ENCODE measurements at regions not wholly inside any gene's neighbourhood (a gene's known extent, or its start where the extent isn't known, plus 50 kb on each side); places are given as distances from the start of the nearest gene placed in this dataset.
A peak's percentile ranks its signal among the peaks of the same experiment; 100 is the strongest.
"Not testable (repeated sequence)": the region's sequence is repeated elsewhere in the genome, so short reads cannot be mapped to it uniquely, and the experiment has no call there.

GRCh38 chr2:140076164-140076563 is 1296.0 kb upstream of the NXPH2 start:
- H3K4me3 ChIP-seq: no peak overlapping the region
- WGBS, 2 donors: 76 to 83% methylated on average over 2 of the region's 2 CpGs
- no peak overlapping the region for H3K27ac ChIP-seq
- no peaks in the 10 kb centered on the region for H3K4me1 ChIP-seq
- no peaks in the 10 kb centered on the region for H3K27me3 ChIP-seq
- no peak for DNase-seq
- no peaks in the 10 kb centered on the region for H3K9me3 ChIP-seq
- no peaks in the 10 kb centered on the region for H3K36me3 ChIP-seq (ENCODE audit: low read depth, missing control alignments)
- TF ChIP-seq CTCF (IDR thresholded peaks at IDR 0.05) (no peak), POLR2A (IDR thresholded peaks at IDR 0.05) (no peak)
- intact Hi-C loops (cut with DNase I; ENCODE audit: low total_unique reads): no loop called here

GRCh38 chr2:140073763-140074162 is 1293.6 kb upstream of the NXPH2 start:
- intact Hi-C loops (cut with DNase I; ENCODE audit: low total_unique reads); H3K27me3 ChIP-seq; H3K9me3 ChIP-seq; H3K27ac ChIP-seq; H3K4me1 ChIP-seq; H3K36me3 ChIP-seq (ENCODE audit: low read depth, missing control alignments): not testable (repeated sequence)
- DNase-seq: peak; percentile 45
- WGBS, 2 donors: 24 to 66% methylated on average over 5 to 18 of the region's 30 CpGs
- H3K4me3 ChIP-seq: peak overlapping the region; percentile 15 to 45

- intact Hi-C loops (cut with DNase I; ENCODE audit: low total_unique reads): no loop called here
- H3K27ac ChIP-seq: no peak overlapping the region
- DNase-seq: no peak
- no peaks in the 10 kb centered on the region for H3K27me3 ChIP-seq
- TF ChIP-seq POLR2A (IDR thresholded peaks at IDR 0.05) (no peak), CTCF (IDR thresholded peaks at IDR 0.05) (no peak)
- H3K4me3 ChIP-seq: no peak overlapping the region
- H3K9me3 ChIP-seq: no peaks in the 10 kb centered on the region
- H3K36me3 ChIP-seq (ENCODE audit: low read depth, missing control alignments): no peaks in the 10 kb centered on the region
- 73 to 78% methylated on average over 1 of the region's 1 CpG for WGBS, 2 donors
- H3K4me1 ChIP-seq: no peaks in the 10 kb centered on the region
Observed at GRCh38 chr2:140067661-140068060, 1287.5 kb upstream of the NXPH2 start.

- intact Hi-C loops (cut with DNase I; ENCODE audit: low total_unique reads): no loop called here
- 94 to 97% methylated on average over 1 of the region's 1 CpG for WGBS, 2 donors
- Histone ChIP-seq H3K4me1 (no peaks in the 10 kb centered on the region), H3K27ac (no peak overlapping the region), H3K36me3 (ENCODE audit: low read depth, missing control alignments) (no peaks in the 10 kb centered on the region), H3K4me3 (no peak overlapping the region), H3K27me3 (no peaks in the 10 kb centered on the region), H3K9me3 (no peaks in the 10 kb centered on the region)
- TF ChIP-seq POLR2A (IDR thresholded peaks at IDR 0.05): no peak
- no peak for TF ChIP-seq CTCF (IDR thresholded peaks at IDR 0.05)
- DNase-seq: no peak
Observed at GRCh38 chr2:140064243-140064642, 1284.1 kb upstream of the NXPH2 start.

- H3K36me3 ChIP-seq (ENCODE audit: low read depth, missing control alignments): no peaks in the 10 kb centered on the region
- WGBS, 2 donors: 48 to 54% methylated on average over 2 of the region's 2 CpGs
- TF ChIP-seq CTCF (IDR thresholded peaks at IDR 0.05) (no peak), POLR2A (IDR thresholded peaks at IDR 0.05) (no peak)
Observed at GRCh38 chr2:140063356-140063755, 1283.2 kb upstream of the NXPH2 start.

More at GRCh38 chr2:140063356-140063755, 1283.2 kb upstream of the NXPH2 start:
- no peak for DNase-seq
- Histone ChIP-seq H3K9me3 (no peaks in the 10 kb centered on the region), H3K4me3 (no peak overlapping the region), H3K4me1 (no peaks in the 10 kb centered on the region), H3K27ac (no peak overlapping the region), H3K27me3 (no peaks in the 10 kb centered on the region)
- intact Hi-C loops (cut with DNase I; ENCODE audit: low total_unique reads): no loop called here

All from testis (tissue), 2 donors.